ENCODE measurements at regions not wholly inside any gene's neighbourhood (a gene's known extent, or its start where the extent isn't known, plus 50 kb on each side); places are given as distances from the start of the nearest gene placed in this dataset.

- no peaks in the 10 kb centered on the region for H3K9me3 ChIP-seq (replicated peaks; ENCODE audit: control insufficient read depth, low read depth, low read length)
- WGBS (ENCODE audit: insufficient coverage), result no CpG with 5 or more reads among the region's 2 CpGs
- H3K4me3 ChIP-seq (ENCODE audit: low read length), result no peak overlapping the region
- H3K36me3 ChIP-seq (ENCODE audit: control insufficient read depth, insufficient read depth, low read length), result no peaks in the 10 kb centered on the region
- no peaks in the 10 kb centered on the region for H3K27me3 ChIP-seq (ENCODE audit: control insufficient read depth, insufficient read depth, low read length)
- H3K4me1 ChIP-seq (ENCODE audit: control insufficient read depth, insufficient read depth, low read length), result no peaks in the 10 kb centered on the region
- no peak for DNase-seq
- H3K27ac ChIP-seq (ENCODE audit: low read length), result no peak overlapping the region
These were observed 198.4 kb upstream of the RASA1 start for GRCh38 chr5:87069311-87069710.

GRCh38 chr5:87069974-87070608 lies 197.6 kb upstream of the RASA1 start:
- no peaks in the 10 kb centered on the region for H3K36me3 ChIP-seq (ENCODE audit: control insufficient read depth, insufficient read depth, low read length)
- DNase-seq, result peak; percentile 69
- H3K4me3 ChIP-seq (ENCODE audit: low read length), result no peak overlapping the region
- WGBS (ENCODE audit: insufficient coverage), result 0% methylated on average over 1 of the region's 3 CpGs
- H3K9me3 ChIP-seq (replicated peaks; ENCODE audit: control insufficient read depth, low read depth, low read length), result no peaks in the 10 kb centered on the region
- no peaks in the 10 kb centered on the region for H3K27me3 ChIP-seq (ENCODE audit: control insufficient read depth, insufficient read depth, low read length)
- no peak overlapping the region for H3K27ac ChIP-seq (ENCODE audit: low read length)
- H3K4me1 ChIP-seq (ENCODE audit: control insufficient read depth, insufficient read depth, low read length), result no peaks in the 10 kb centered on the region

- whole genome bisulfite sequencing (ENCODE audit: insufficient coverage), result 60% methylated on average over 1 of the region's 2 CpGs
- H3K9me3 ChIP-seq (replicated peaks; ENCODE audit: control insufficient read depth, low read depth, low read length), result no peaks in the 10 kb centered on the region
These were observed 193.6 kb upstream of the RASA1 start for GRCh38 chr5:87074072-87074471.

GRCh38 chr5:87074934-87075541 lies 192.6 kb upstream of the RASA1 start:
- no peaks in the 10 kb centered on the region for H3K27me3 ChIP-seq (ENCODE audit: control insufficient read depth, insufficient read depth, low read length)
- H3K36me3 ChIP-seq (ENCODE audit: control insufficient read depth, insufficient read depth, low read length), result no peaks in the 10 kb centered on the region
- WGBS (ENCODE audit: insufficient coverage), result no CpG with 5 or more reads among the region's 2 CpGs
- no peaks in the 10 kb centered on the region for H3K4me1 ChIP-seq (ENCODE audit: control insufficient read depth, insufficient read depth, low read length)
- H3K4me3 ChIP-seq (ENCODE audit: low read length), result no peak overlapping the region
- peak; percentile 4 for DNase-seq
- H3K9me3 ChIP-seq (replicated peaks; ENCODE audit: control insufficient read depth, low read depth, low read length), result no peaks in the 10 kb centered on the region
- no peak overlapping the region for H3K27ac ChIP-seq (ENCODE audit: low read length)

More at GRCh38 chr5:87074072-87074471, 193.6 kb upstream of the RASA1 start:
- H3K27ac ChIP-seq (ENCODE audit: low read length), result no peak overlapping the region
- H3K36me3 ChIP-seq (ENCODE audit: control insufficient read depth, insufficient read depth, low read length), result no peaks in the 10 kb centered on the region
- H3K4me3 ChIP-seq (ENCODE audit: low read length), result no peak overlapping the region
- H3K4me1 ChIP-seq (ENCODE audit: control insufficient read depth, insufficient read depth, low read length), result no peaks in the 10 kb centered on the region
- DNase-seq, result no peak
- H3K27me3 ChIP-seq (ENCODE audit: control insufficient read depth, insufficient read depth, low read length), result no peaks in the 10 kb centered on the region

GRCh38 chr5:87076411-87076810 lies 191.3 kb upstream of the RASA1 start:
- WGBS (ENCODE audit: insufficient coverage), result 97% methylated on average over 3 of the region's 4 CpGs
- Histone ChIP-seq H3K27me3 (ENCODE audit: control insufficient read depth, insufficient read depth, low read length) (no peaks in the 10 kb centered on the region), H3K9me3 (replicated peaks; ENCODE audit: control insufficient read depth, low read depth, low read length) (no peaks in the 10 kb centered on the region), H3K36me3 (ENCODE audit: control insufficient read depth, insufficient read depth, low read length) (no peaks in the 10 kb centered on the region), H3K4me1 (ENCODE audit: control insufficient read depth, insufficient read depth, low read length) (no peaks in the 10 kb centered on the region), H3K27ac (ENCODE audit: low read length) (no peak overlapping the region), H3K4me3 (ENCODE audit: low read length) (no peak overlapping the region)
- DNase-seq, result no peak

- WGBS (ENCODE audit: insufficient coverage), result 80% methylated on average over 1 of the region's 2 CpGs
- no peak for DNase-seq
- no peaks in the 10 kb centered on the region for H3K9me3 ChIP-seq (replicated peaks; ENCODE audit: control insufficient read depth, low read depth, low read length)
These were observed 190.8 kb upstream of the RASA1 start for GRCh38 chr5:87076931-87077330.

GRCh38 chr5:87079219-87079618 lies 188.5 kb upstream of the RASA1 start:
- Histone ChIP-seq H3K36me3 (ENCODE audit: control insufficient read depth, insufficient read depth, low read length) (no peaks in the 10 kb centered on the region), H3K4me1 (ENCODE audit: control insufficient read depth, insufficient read depth, low read length) (no peaks in the 10 kb centered on the region), H3K4me3 (ENCODE audit: low read length) (no peak overlapping the region), H3K9me3 (replicated peaks; ENCODE audit: control insufficient read depth, low read depth, low read length) (no peaks in the 10 kb centered on the region), H3K27me3 (ENCODE audit: control insufficient read depth, insufficient read depth, low read length) (no peaks in the 10 kb centered on the region), H3K27ac (ENCODE audit: low read length) (no peak overlapping the region)
- no CpG with 5 or more reads among the region's 2 CpGs for WGBS (ENCODE audit: insufficient coverage)
- DNase-seq, result peak; percentile 47

More at GRCh38 chr5:87076931-87077330, 190.8 kb upstream of the RASA1 start:
- H3K27me3 ChIP-seq (ENCODE audit: control insufficient read depth, insufficient read depth, low read length), result no peaks in the 10 kb centered on the region
- H3K27ac ChIP-seq (ENCODE audit: low read length), result no peak overlapping the region
- no peaks in the 10 kb centered on the region for H3K4me1 ChIP-seq (ENCODE audit: control insufficient read depth, insufficient read depth, low read length)
- no peak overlapping the region for H3K4me3 ChIP-seq (ENCODE audit: low read length)
- no peaks in the 10 kb centered on the region for H3K36me3 ChIP-seq (ENCODE audit: control insufficient read depth, insufficient read depth, low read length)

GRCh38 chr5:87081016-87081415 lies 186.7 kb upstream of the RASA1 start:
- no peak overlapping the region for H3K27ac ChIP-seq (ENCODE audit: low read length)
- no CpG with 5 or more reads among the region's 3 CpGs for WGBS (ENCODE audit: insufficient coverage)
- DNase-seq, result no peak
- no peaks in the 10 kb centered on the region for H3K27me3 ChIP-seq (ENCODE audit: control insufficient read depth, insufficient read depth, low read length)
- no peaks in the 10 kb centered on the region for H3K4me1 ChIP-seq (ENCODE audit: control insufficient read depth, insufficient read depth, low read length)
- H3K9me3 ChIP-seq (replicated peaks; ENCODE audit: control insufficient read depth, low read depth, low read length), result peaks cover 2% of the 10 kb centered on the region
- H3K4me3 ChIP-seq (ENCODE audit: low read length), result no peak overlapping the region
- H3K36me3 ChIP-seq (ENCODE audit: control insufficient read depth, insufficient read depth, low read length), result no peaks in the 10 kb centered on the region

- Histone ChIP-seq H3K9me3 (replicated peaks; ENCODE audit: control insufficient read depth, low read depth, low read length) (peaks cover 2% of the 10 kb centered on the region), H3K36me3 (ENCODE audit: control insufficient read depth, insufficient read depth, low read length) (no peaks in the 10 kb centered on the region), H3K27ac (ENCODE audit: low read length) (no peak overlapping the region), H3K4me3 (ENCODE audit: low read length) (no peak overlapping the region), H3K4me1 (ENCODE audit: control insufficient read depth, insufficient read depth, low read length) (no peaks in the 10 kb centered on the region), H3K27me3 (ENCODE audit: control insufficient read depth, insufficient read depth, low read length) (no peaks in the 10 kb centered on the region)
- DNase-seq, result peak; percentile 72
- WGBS (ENCODE audit: insufficient coverage), result no CpG with 5 or more reads among the region's 4 CpGs
These were observed 185.9 kb upstream of the RASA1 start for GRCh38 chr5:87081511-87082372.

GRCh38 chr5:87094347-87094746 lies 173.3 kb upstream of the RASA1 start:
- no peak for DNase-seq
- Histone ChIP-seq H3K9me3 (replicated peaks; ENCODE audit: control insufficient read depth, low read depth, low read length) (peaks cover 4% of the 10 kb centered on the region), H3K4me3 (ENCODE audit: low read length) (no peak overlapping the region), H3K36me3 (ENCODE audit: control insufficient read depth, insufficient read depth, low read length) (no peaks in the 10 kb centered on the region), H3K27me3 (ENCODE audit: control insufficient read depth, insufficient read depth, low read length) (no peaks in the 10 kb centered on the region), H3K4me1 (ENCODE audit: control insufficient read depth, insufficient read depth, low read length) (no peaks in the 10 kb centered on the region), H3K27ac (ENCODE audit: low read length) (no peak overlapping the region)
- WGBS (ENCODE audit: insufficient coverage), result no CpG with 5 or more reads among the region's 2 CpGs
